ENCODE measurements at regions not wholly inside any gene's neighbourhood (a gene's known extent, or its start where the extent isn't known, plus 50 kb on each side); places are given as distances from the start of the nearest gene placed in this dataset.
A peak's percentile ranks its signal among the peaks of the same experiment; 100 is the strongest.

GRCh38 chr3:150248888-150249681 is 159.0 kb upstream of the TSC22D2 start:
- no peak for DNase-seq (ENCODE audit: low read depth)
- no peak overlapping the region for H3K4me3 ChIP-seq (ENCODE audit: low read depth, low read length)
- TF ChIP-seq CTCF (IDR thresholded peaks at IDR 0.05; ENCODE audit: insufficient read depth, low read depth, low read length, missing control alignments): no peak

- no peak for TF ChIP-seq CTCF (IDR thresholded peaks at IDR 0.05; ENCODE audit: insufficient read depth, low read depth, low read length, missing control alignments)
- peak; percentile 33 for DNase-seq (ENCODE audit: low read depth)
- H3K4me3 ChIP-seq (ENCODE audit: low read depth, low read length): no peak overlapping the region
Measured at GRCh38 chr3:150248116-150248887, 159.8 kb upstream of the TSC22D2 start.

- no peak for TF ChIP-seq CTCF (IDR thresholded peaks at IDR 0.05; ENCODE audit: insufficient read depth, low read depth, low read length, missing control alignments)
- no peak for DNase-seq (ENCODE audit: low read depth)
- no peak overlapping the region for H3K4me3 ChIP-seq (ENCODE audit: low read depth, low read length)
Measured at GRCh38 chr3:150247441-150247840, 160.7 kb upstream of the TSC22D2 start.

GRCh38 chr3:150243466-150243865 is 164.6 kb upstream of the TSC22D2 start:
- no peak for DNase-seq (ENCODE audit: low read depth)
- no peak overlapping the region for H3K4me3 ChIP-seq (ENCODE audit: low read depth, low read length)
- no peak for TF ChIP-seq CTCF (IDR thresholded peaks at IDR 0.05; ENCODE audit: insufficient read depth, low read depth, low read length, missing control alignments)

GRCh38 chr3:150242220-150242936 is 165.7 kb upstream of the TSC22D2 start:
- no peak for DNase-seq (ENCODE audit: low read depth)
- H3K4me3 ChIP-seq (ENCODE audit: low read depth, low read length): no peak overlapping the region
- no peak for TF ChIP-seq CTCF (IDR thresholded peaks at IDR 0.05; ENCODE audit: insufficient read depth, low read depth, low read length, missing control alignments)

- no peak for TF ChIP-seq CTCF (IDR thresholded peaks at IDR 0.05; ENCODE audit: insufficient read depth, low read depth, low read length, missing control alignments)
- DNase-seq (ENCODE audit: low read depth): no peak
- no peak overlapping the region for H3K4me3 ChIP-seq (ENCODE audit: low read depth, low read length)
Measured at GRCh38 chr3:150240891-150241290, 167.2 kb upstream of the TSC22D2 start.

Data from GM12865 (cell line).